Skeletal muscle tissue (tissue), 3 donors: ENCODE measurements at regions not wholly inside any gene's neighbourhood (a gene's known extent, or its start where the extent isn't known, plus 50 kb on each side); places are given as distances from the start of the nearest gene placed in this dataset.

ENCODE experiments used
- H3K27ac ChIP-seq: one replicate; pipeline ENCODE4 v1.7.0; 2013; ENCODE audit warnings: mild to moderate bottlenecking, low read depth, low read length, inconsistent platforms
- H3K27me3 ChIP-seq, 3 donors: one replicate each; pipeline ENCODE4 v1.7.0; 2013; ENCODE audit warnings: low read length in 3 of 3; ENCODE audit not compliant: control insufficient read depth in 3 of 3, insufficient read depth in 3 of 3
- H3K36me3 ChIP-seq, 3 donors: one replicate each; pipeline ENCODE4 v1.7.0; 2013; ENCODE audit warnings: low read length in 3 of 3; ENCODE audit not compliant: control insufficient read depth in 3 of 3, insufficient read depth in 3 of 3
- H3K4me1 ChIP-seq, 3 donors: one replicate each; pipeline ENCODE4 v1.7.0; 2013; ENCODE audit warnings: low read length in 3 of 3, mild to moderate bottlenecking in 3 of 3; ENCODE audit not compliant: control insufficient read depth in 3 of 3, insufficient read depth in 3 of 3
- H3K4me3 ChIP-seq, 3 donors: one replicate each; pipeline ENCODE4 v1.7.0; 2013; ENCODE audit warnings: low read length in 3 of 3
- H3K9ac ChIP-seq, 3 donors: one replicate each; pipeline ENCODE4 v1.7.0; 2013; ENCODE audit warnings: low read length in 3 of 3, mild to moderate bottlenecking in 3 of 3, moderate library complexity in 2 of 3, low read depth in 1 of 3
- H3K9me3 ChIP-seq, 3 donors: one replicate each; pipeline ENCODE4 v1.7.0; 2013; ENCODE audit warnings: low read length in 3 of 3; ENCODE audit not compliant: control insufficient read depth in 3 of 3
- donor health status: Osteomylitis.

DNA sequence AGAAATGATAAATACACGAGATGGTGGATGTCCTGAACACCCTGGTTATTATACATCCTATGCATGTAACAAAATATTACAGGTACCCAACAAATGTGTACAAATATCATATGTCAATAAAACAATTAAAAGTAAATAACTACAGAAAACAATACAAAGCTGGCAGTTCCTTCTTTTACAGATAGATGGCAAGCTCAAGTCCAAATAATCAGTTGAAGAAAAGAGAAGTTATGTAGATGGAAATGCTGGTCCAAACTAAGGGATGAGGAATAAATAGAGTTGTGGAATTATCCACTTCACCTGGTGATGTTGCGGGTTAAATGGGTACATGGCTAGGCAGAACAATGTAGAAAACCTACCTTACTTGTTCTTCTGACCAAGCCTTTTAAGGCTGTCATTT lies 79.4 kb downstream of the PALM2AKAP2 start:
- H3K9ac ChIP-seq: no peak overlapping the region
- H3K9me3 ChIP-seq: peaks cover 0 to 1% (median 0%) of the 10 kb centered on the region in 3 donors
- H3K36me3 ChIP-seq: no peaks in the 10 kb centered on the region
- peaks cover 0 to 3% (median 0%) of the 10 kb centered on the region in 3 donors for H3K27me3 ChIP-seq
- H3K4me1 ChIP-seq: peaks cover 8 to 12% (median 8%) of the 10 kb centered on the region in 3 donors
- H3K4me3 ChIP-seq: no peak overlapping the region
- no peak overlapping the region for H3K27ac ChIP-seq

- peaks cover 0 to 3% (median 0%) of the 10 kb centered on the region in 3 donors for H3K27me3 ChIP-seq
- peaks cover 0 to 5% (median 0%) of the 10 kb centered on the region in 3 donors for H3K9me3 ChIP-seq
- no peaks in the 10 kb centered on the region for H3K36me3 ChIP-seq
- peaks cover 8 to 12% (median 8%) of the 10 kb centered on the region in 3 donors for H3K4me1 ChIP-seq
- H3K27ac ChIP-seq: no peak overlapping the region
- no peak overlapping the region for H3K9ac ChIP-seq
- H3K4me3 ChIP-seq: no peak overlapping the region
These were observed 80.5 kb downstream of the PALM2AKAP2 start for GRCh38 chr9:109860521-109860920.

DNA sequence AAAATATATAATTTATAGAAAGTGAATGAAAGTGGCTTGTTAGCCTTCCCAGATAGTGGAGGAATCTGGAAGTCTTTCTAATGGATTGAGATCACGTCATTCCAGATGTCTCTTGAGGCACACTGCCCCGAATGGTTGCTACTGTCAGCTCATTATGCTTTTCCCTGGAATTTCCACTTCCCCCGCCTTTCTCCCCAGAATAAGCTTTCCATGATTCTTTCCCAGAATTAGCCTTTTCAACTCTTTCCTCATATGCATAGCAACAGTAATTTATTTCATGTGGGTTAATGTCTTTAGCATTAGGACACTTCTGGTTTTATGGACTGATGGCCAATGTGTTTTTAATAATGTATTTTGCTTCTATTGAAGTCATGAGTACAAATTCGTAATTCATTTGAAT lies 81.5 kb downstream of the PALM2AKAP2 start:
- Histone ChIP-seq H3K27me3 (peaks cover 0 to 3% (median 0%) of the 10 kb centered on the region in 3 donors), H3K4me3 (no peak overlapping the region), H3K9me3 (peaks cover 0 to 5% (median 0%) of the 10 kb centered on the region in 3 donors), H3K4me1 (peaks cover 8 to 12% (median 10%) of the 10 kb centered on the region in 3 donors), H3K9ac (no peak overlapping the region), H3K27ac (no peak overlapping the region), H3K36me3 (no peaks in the 10 kb centered on the region)

GRCh38 chr9:109861918-109862317 lies 81.9 kb downstream of the PALM2AKAP2 start:
- Histone ChIP-seq H3K4me3 (no peak overlapping the region), H3K36me3 (no peaks in the 10 kb centered on the region), H3K9me3 (peaks cover 0 to 5% (median 0%) of the 10 kb centered on the region in 3 donors), H3K4me1 (peaks cover 8 to 11% (median 9%) of the 10 kb centered on the region in 3 donors), H3K27ac (no peak overlapping the region), H3K27me3 (peaks cover 0 to 3% (median 0%) of the 10 kb centered on the region in 3 donors), H3K9ac (no peak overlapping the region)

DNA sequence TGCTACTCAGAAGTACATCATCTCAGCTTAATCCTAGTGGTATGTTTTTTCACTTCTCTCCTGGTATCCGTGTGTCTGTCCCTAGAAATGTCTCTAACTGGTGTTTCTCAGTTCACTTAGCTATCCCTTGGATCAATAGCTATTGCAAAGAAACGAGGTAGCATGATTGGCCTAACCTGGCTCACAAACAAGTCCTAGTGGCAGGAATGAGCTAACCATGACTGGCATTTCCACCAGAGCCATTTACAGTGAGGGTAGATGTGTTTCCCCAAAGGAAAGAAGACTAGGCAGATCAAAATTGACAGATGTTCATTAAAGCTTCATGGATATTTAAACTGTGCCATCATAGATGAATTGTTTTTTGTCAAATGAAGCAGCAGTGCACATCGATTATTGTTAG lies 82.5 kb downstream of the PALM2AKAP2 start:
- Histone ChIP-seq H3K4me1 (peaks cover 4 to 16% (median 11%) of the 10 kb centered on the region in 3 donors), H3K9me3 (peaks cover 0 to 5% (median 0%) of the 10 kb centered on the region in 3 donors), H3K27me3 (peaks cover 0 to 3% (median 0%) of the 10 kb centered on the region in 3 donors), H3K36me3 (no peaks in the 10 kb centered on the region), H3K27ac (no peak overlapping the region), H3K9ac (no peak overlapping the region), H3K4me3 (no peak overlapping the region)

- Histone ChIP-seq H3K4me1 (peaks cover 17 to 25% (median 22%) of the 10 kb centered on the region in 3 donors), H3K9ac (no peak overlapping the region), H3K27me3 (peaks cover 0 to 3% (median 0%) of the 10 kb centered on the region in 3 donors), H3K4me3 (no peak overlapping the region), H3K36me3 (no peaks in the 10 kb centered on the region), H3K27ac (no peak overlapping the region), H3K9me3 (peaks cover 0 to 5% (median 0%) of the 10 kb centered on the region in 3 donors)
These were observed 84.0 kb downstream of the PALM2AKAP2 start for GRCh38 chr9:109863961-109864360.

DNA sequence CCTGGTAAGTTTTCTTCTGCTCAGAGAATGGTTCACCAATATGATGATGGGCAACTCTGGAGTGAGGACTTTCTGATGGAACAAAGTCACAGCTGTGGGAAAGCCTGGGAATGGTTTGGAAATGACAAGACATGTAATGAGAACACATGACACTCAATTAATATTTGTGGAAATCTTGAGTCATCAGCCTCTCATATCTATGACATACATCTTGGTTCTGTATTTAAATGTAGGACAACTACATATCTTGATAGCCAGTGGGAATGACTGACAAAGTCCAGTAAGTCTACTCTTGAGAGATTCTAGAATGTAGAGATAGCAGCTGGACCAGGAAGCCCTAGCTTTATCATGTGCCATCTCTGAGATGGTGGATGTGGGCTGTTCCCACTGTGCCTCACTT lies 85.5 kb downstream of the PALM2AKAP2 start:
- peaks cover 0 to 3% (median 0%) of the 10 kb centered on the region in 3 donors for H3K27me3 ChIP-seq
- no peaks in the 10 kb centered on the region for H3K36me3 ChIP-seq
- H3K4me1 ChIP-seq: peaks cover 17 to 25% (median 22%) of the 10 kb centered on the region in 3 donors
- H3K9me3 ChIP-seq: peaks cover 0 to 5% (median 0%) of the 10 kb centered on the region in 3 donors
- no peak overlapping the region for H3K27ac ChIP-seq
- no peak overlapping the region for H3K9ac ChIP-seq
- H3K4me3 ChIP-seq: no peak overlapping the region

- H3K9ac ChIP-seq: peak overlapping the region in 2 of 3 donors; percentile 54 to 71
- H3K27ac ChIP-seq: no peak overlapping the region
- peaks cover 0 to 5% (median 0%) of the 10 kb centered on the region in 3 donors for H3K9me3 ChIP-seq
- no peaks in the 10 kb centered on the region for H3K27me3 ChIP-seq
- peak overlapping the region in 2 of 3 donors; percentile 37 to 49 for H3K4me3 ChIP-seq
- H3K36me3 ChIP-seq: no peaks in the 10 kb centered on the region
- H3K4me1 ChIP-seq: peaks cover 14 to 21% (median 15%) of the 10 kb centered on the region in 3 donors
These were observed 88.2 kb downstream of the PALM2AKAP2 start for GRCh38 chr9:109868207-109868606.

GRCh38 chr9:109868722-109869121 lies 88.7 kb downstream of the PALM2AKAP2 start:
- Histone ChIP-seq H3K4me3 (no peak overlapping the region), H3K27ac (no peak overlapping the region), H3K36me3 (no peaks in the 10 kb centered on the region), H3K27me3 (no peaks in the 10 kb centered on the region), H3K4me1 (peaks cover 14 to 21% (median 15%) of the 10 kb centered on the region in 3 donors), H3K9ac (no peak overlapping the region), H3K9me3 (peaks cover 0 to 3% (median 0%) of the 10 kb centered on the region in 3 donors)

DNA sequence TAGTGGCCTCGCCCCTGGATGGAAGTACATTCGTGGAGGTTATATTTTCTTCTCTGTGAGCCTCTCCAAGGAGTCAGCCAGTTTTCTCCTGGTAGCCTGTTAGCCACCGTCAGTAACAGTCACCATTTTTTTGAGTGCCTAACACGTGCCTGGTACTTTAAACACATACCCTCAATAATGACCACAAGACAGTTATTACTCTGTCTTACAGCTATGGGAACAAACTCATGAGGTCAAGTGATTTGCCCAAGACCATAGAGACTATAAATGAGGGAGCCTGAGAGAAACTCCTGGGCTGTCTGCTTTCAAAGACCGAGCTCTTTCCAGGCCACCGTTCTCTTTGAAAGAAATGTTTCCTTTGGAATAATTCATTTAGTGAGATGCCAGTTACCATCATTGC lies 90.4 kb downstream of the PALM2AKAP2 start:
- no peak overlapping the region for H3K9ac ChIP-seq
- H3K4me1 ChIP-seq: peaks cover 14 to 21% (median 15%) of the 10 kb centered on the region in 3 donors
- no peak overlapping the region for H3K4me3 ChIP-seq
- H3K27me3 ChIP-seq: no peaks in the 10 kb centered on the region
- H3K27ac ChIP-seq: no peak overlapping the region
- H3K36me3 ChIP-seq: no peaks in the 10 kb centered on the region
- no peaks in the 10 kb centered on the region for H3K9me3 ChIP-seq
